Calu3 (cell line): ENCODE measurements at regions not wholly inside any gene's neighbourhood (a gene's known extent, or its start where the extent isn't known, plus 50 kb on each side); places are given as distances from the start of the nearest gene placed in this dataset.
"Not testable (repeated sequence)": the region's sequence is repeated elsewhere in the genome, so short reads cannot be mapped to it uniquely, and the experiment has no call there.

ENCODE experiments used
- BruUV-seq: library from RNA; stranded (reverse); fragments of 400-500 nt; replicated peaks from 2 replicates; lab custom pipeline; 2021; lab: Mats Ljungman, UMichigan
- CTCF ChIA-PET: fragments of 300-600 bp; sonication (Branson Sonifier 250); formaldehyde crosslinking; loops from one replicate; lab custom pipeline; 2022; ENCODE audit warnings: antibody characterized with exemption; lab: Charles Lee
- DNase-seq: peaks from one replicate; pipeline ENCODE4 v3.0.0; 2022
- H3K27ac Mint-ChIP-seq: one replicate; pipeline ENCODE4 v1.8.0; 2022; ENCODE audit warnings: mixed read lengths; ENCODE audit not compliant: unreplicated experiment
- H3K27me3 Mint-ChIP-seq: one replicate; pipeline ENCODE4 v1.8.0; 2022; ENCODE audit warnings: mixed read lengths; ENCODE audit not compliant: unreplicated experiment
- H3K36me3 Mint-ChIP-seq: one replicate; pipeline ENCODE4 v1.8.0; 2022; ENCODE audit warnings: mild to moderate bottlenecking, moderate library complexity, mixed read lengths; ENCODE audit not compliant: insufficient read depth, unreplicated experiment
- H3K4me1 Mint-ChIP-seq: one replicate; pipeline ENCODE4 v1.8.0; 2022; ENCODE audit warnings: mild to moderate bottlenecking, low read depth, mixed read lengths; ENCODE audit not compliant: unreplicated experiment
- H3K4me3 Mint-ChIP-seq: one replicate; pipeline ENCODE4 v1.8.0; 2022; ENCODE audit warnings: mild to moderate bottlenecking, low read depth, moderate library complexity, mixed read lengths; ENCODE audit not compliant: unreplicated experiment
- H3K9me3 Mint-ChIP-seq: one replicate; pipeline ENCODE4 v1.8.0; 2022; ENCODE audit warnings: low read depth, mixed read lengths; ENCODE audit not compliant: unreplicated experiment
- intact Hi-C: fragments of 100-400 bp; cut with micrococcal nuclease; formaldehyde crosslinking; loops from one replicate; pipeline ENCODE4 v1.10.0; 2022; ENCODE audit not compliant: unreplicated experiment
- TF ChIP-seq, protein P1 (sequence below): fragments of 200-600 bp; IDR thresholded peaks from one replicate; pipeline ENCODE4 v1.8.0; 2022; ENCODE audit warnings: antibody characterized with exemption; ENCODE audit not compliant: unreplicated experiment

DNA sequence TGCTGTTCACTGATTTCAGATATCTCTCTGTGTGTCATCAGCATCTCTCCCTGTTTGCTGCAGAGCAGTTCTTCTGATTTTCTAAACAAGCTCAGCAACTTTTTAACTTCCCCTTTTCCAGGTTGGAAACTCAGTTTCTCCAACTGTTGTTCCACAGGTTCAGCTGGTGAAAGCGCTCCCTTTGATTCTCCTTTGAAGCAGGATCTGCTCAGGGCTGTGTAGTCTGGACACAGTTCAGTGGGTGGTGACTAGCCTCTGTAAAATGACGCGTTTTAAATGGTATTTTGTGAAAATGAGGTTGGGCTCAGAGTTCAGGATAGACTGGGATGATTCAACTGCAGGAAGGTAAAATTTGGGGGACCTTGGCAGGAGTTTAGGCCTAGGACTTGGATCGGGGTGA lies 106.3 kb downstream of the TRIM43 start:
- Mint-ChIP-seq H3K9me3 (no peaks in the 10 kb centered on the region), H3K4me3 (no peak overlapping the region), H3K27me3 (peaks cover 62% of the 10 kb centered on the region), H3K4me1 (no peaks in the 10 kb centered on the region), H3K27ac (no peak overlapping the region), H3K36me3 (no peaks in the 10 kb centered on the region)
- CTCF ChIA-PET: no interaction called here
- no TSS peak for BruUV-seq
- intact Hi-C loops: no loop called here
- TF ChIP-seq, protein P1, sequence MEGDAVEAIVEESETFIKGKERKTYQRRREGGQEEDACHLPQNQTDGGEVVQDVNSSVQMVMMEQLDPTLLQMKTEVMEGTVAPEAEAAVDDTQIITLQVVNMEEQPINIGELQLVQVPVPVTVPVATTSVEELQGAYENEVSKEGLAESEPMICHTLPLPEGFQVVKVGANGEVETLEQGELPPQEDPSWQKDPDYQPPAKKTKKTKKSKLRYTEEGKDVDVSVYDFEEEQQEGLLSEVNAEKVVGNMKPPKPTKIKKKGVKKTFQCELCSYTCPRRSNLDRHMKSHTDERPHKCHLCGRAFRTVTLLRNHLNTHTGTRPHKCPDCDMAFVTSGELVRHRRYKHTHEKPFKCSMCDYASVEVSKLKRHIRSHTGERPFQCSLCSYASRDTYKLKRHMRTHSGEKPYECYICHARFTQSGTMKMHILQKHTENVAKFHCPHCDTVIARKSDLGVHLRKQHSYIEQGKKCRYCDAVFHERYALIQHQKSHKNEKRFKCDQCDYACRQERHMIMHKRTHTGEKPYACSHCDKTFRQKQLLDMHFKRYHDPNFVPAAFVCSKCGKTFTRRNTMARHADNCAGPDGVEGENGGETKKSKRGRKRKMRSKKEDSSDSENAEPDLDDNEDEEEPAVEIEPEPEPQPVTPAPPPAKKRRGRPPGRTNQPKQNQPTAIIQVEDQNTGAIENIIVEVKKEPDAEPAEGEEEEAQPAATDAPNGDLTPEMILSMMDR: no peak
- DNase-seq: no peak

DNA sequence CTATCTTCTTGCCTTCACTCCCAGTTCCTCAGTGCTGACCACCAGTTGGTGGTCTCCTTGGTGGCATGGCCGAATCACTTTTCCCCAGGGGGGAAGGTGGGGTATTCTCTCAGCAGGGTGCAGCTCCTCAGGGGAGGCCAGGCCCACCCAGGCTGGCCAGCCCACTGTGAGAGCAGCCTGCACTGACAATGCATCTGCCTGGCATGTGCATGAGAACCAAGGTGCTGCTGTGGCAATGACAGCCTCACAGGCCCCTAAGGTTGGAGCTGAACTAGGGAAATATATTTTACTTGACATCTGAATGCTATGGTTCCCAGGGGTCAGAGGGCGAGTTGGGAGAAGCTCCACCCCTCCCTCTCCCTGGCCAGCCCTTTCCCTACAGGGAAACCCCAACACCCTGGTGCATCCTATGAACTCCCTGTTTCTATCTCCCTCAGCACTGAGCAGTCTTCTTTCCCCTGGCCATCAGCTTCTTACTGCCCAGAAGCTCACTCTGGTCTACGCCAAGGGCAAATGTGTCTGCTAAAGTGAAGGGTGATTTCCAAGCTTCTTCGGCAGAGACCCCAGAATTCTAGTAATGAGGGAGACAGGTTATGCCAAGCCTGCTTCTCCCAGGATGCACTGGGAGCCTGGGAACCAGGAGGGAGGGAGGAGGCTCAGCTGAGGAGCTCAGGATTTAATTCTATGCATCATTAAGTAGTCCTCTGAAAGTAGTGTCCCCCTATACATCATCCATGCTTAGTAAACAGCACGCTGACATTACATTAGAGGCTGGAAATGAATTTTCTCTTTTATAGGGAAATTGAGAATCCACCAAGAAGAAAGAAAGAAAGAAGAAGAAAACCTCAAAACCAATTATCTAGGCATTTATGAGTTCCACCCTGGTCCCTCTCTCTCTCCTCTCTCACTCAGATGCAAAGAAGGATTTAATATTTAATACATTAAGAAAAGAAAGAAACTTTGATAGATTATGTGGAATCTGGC lies 107.7 kb downstream of the TRIM43 start:
- BruUV-seq, intact Hi-C loops, H3K4me3 Mint-ChIP-seq, H3K36me3 Mint-ChIP-seq, H3K27ac Mint-ChIP-seq, DNase-seq, H3K4me1 Mint-ChIP-seq, CTCF ChIA-PET, H3K9me3 Mint-ChIP-seq: not testable (repeated sequence)
- peaks cover 62% of the 10 kb centered on the region for H3K27me3 Mint-ChIP-seq

DNA sequence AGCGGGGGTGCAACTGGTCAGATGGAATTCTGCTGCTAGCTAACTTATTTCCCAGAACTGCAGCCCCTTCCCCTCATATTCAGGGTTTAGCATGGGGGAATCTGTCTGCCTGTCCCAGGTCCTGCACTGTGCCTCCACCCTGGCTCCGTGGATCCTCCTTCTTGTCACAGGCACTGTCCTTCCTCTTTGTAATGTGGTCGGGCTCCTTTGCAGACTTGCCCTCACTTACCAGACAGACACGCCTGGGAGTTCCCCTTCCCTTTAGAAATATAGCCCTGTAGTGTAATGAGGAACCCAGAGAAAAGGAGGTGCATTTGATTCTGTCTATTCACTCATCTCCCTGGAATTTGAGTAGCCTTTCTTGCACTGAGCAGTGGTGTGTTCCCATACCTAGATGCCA lies 108.7 kb downstream of the TRIM43 start:
- no peak overlapping the region for H3K27ac Mint-ChIP-seq
- H3K9me3 Mint-ChIP-seq: no peaks in the 10 kb centered on the region
- intact Hi-C loops: no loop called here
- no peak for DNase-seq
- TF ChIP-seq, protein P1: no peak
- H3K4me3 Mint-ChIP-seq: no peak overlapping the region
- CTCF ChIA-PET: no interaction called here
- H3K27me3 Mint-ChIP-seq: peaks cover 57% of the 10 kb centered on the region
- no peaks in the 10 kb centered on the region for H3K36me3 Mint-ChIP-seq
- BruUV-seq: no TSS peak
- H3K4me1 Mint-ChIP-seq: no peaks in the 10 kb centered on the region

DNA sequence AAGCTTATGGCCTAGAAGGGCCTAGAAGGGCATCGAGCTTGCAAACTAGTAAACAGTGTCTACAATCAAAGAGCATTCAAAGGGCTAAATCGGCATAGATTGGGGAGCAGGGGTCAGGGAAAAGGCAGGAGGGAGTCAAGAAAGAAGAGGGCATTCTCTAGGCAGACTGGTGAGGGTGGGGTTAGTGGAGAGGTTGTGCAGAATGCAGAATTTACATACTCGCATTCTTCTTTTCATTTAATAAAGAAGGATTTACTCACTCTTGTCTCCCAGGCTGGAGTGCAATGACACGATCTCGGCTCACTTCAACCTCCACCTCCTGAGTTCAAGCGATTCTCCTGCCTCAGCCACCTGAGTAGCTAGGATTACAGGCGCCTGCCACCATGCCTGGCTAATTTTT lies 110.7 kb downstream of the TRIM43 start:
- no peak overlapping the region for H3K4me3 Mint-ChIP-seq
- no peaks in the 10 kb centered on the region for H3K4me1 Mint-ChIP-seq
- CTCF ChIA-PET: no interaction called here
- H3K9me3 Mint-ChIP-seq: no peaks in the 10 kb centered on the region
- no TSS peak for BruUV-seq
- no peak overlapping the region for H3K27ac Mint-ChIP-seq
- no peak for DNase-seq
- intact Hi-C loops: no loop called here
- H3K36me3 Mint-ChIP-seq: no peaks in the 10 kb centered on the region
- peaks cover 38% of the 10 kb centered on the region for H3K27me3 Mint-ChIP-seq
- TF ChIP-seq, protein P1: no peak

DNA sequence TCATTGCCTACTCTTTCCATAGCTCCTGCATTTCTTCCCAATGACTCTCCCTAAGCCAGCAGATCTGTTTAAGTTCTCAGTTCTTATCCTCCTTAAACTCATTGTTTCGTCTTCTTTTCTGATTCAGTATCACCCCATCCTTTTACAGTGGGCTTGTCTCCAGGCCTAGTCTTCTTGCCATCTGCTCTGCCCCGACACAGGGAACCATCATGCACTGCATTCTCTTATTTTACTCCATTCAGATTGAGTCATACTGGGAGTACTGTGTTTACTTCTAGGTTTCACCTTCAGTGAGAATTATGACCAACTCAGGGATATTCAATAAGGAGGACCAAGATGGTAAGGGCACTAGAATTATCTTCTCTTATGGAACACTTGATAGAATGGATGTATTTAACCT lies 115.4 kb downstream of the TRIM43 start:
- H3K9me3 Mint-ChIP-seq, intact Hi-C loops: not testable (repeated sequence)

More for the DNA sequence above, 115.4 kb downstream of the TRIM43 start:
- H3K4me1 Mint-ChIP-seq, CTCF ChIA-PET, DNase-seq, BruUV-seq, H3K27me3 Mint-ChIP-seq, H3K36me3 Mint-ChIP-seq, H3K27ac Mint-ChIP-seq, H3K4me3 Mint-ChIP-seq: not testable (repeated sequence)
